ENCODE measurements at regions not wholly inside any gene's neighbourhood (a gene's known extent, or its start where the extent isn't known, plus 50 kb on each side); places are given as distances from the start of the nearest gene placed in this dataset.
"Not testable (repeated sequence)": the region's sequence is repeated elsewhere in the genome, so short reads cannot be mapped to it uniquely, and the experiment has no call there.

DNA sequence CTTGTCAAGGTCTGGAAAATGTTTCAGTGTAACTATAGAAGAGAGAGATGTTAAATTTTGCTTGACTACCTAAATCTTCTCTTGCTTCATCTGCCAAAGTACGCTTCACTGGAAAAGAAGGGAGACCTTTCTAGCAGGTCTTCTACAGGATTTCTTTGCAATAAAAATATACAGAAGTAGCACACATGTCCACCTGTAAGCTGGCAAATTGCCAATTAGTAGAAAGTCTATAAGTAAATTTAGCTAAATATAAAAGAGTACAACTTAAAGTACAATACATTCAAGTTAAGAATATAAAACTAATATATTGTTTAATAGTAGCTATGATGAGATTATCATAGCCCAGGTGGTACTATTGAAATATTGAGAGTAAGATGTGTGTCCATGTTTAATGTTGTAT, 128.5 kb upstream of the EDNRB start:
- peaks cover 0 to 3% (median 0%) of the 10 kb centered on the region in 8 donors for H3K9me3 ChIP-seq
- peaks cover 0 to 2% (median 0%) of the 10 kb centered on the region in 7 donors for H3K27me3 ChIP-seq (replicated peaks in 1 of 7)
- intact Hi-C loops (cut with DNase I; ENCODE audit: low total_unique reads), result no loop called here
- no peak overlapping the region for H3K27ac ChIP-seq
- TF ChIP-seq POLR2A (IDR thresholded peaks at IDR 0.05) (no peak), POLR2AphosphoS5 (IDR thresholded peaks at IDR 0.05) (no peak)
- TF ChIP-seq, protein P1, sequence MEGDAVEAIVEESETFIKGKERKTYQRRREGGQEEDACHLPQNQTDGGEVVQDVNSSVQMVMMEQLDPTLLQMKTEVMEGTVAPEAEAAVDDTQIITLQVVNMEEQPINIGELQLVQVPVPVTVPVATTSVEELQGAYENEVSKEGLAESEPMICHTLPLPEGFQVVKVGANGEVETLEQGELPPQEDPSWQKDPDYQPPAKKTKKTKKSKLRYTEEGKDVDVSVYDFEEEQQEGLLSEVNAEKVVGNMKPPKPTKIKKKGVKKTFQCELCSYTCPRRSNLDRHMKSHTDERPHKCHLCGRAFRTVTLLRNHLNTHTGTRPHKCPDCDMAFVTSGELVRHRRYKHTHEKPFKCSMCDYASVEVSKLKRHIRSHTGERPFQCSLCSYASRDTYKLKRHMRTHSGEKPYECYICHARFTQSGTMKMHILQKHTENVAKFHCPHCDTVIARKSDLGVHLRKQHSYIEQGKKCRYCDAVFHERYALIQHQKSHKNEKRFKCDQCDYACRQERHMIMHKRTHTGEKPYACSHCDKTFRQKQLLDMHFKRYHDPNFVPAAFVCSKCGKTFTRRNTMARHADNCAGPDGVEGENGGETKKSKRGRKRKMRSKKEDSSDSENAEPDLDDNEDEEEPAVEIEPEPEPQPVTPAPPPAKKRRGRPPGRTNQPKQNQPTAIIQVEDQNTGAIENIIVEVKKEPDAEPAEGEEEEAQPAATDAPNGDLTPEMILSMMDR (IDR thresholded peaks at IDR 0.05 in 8 of 11, conservative IDR thresholded peaks at IDR 0.05 in 3 of 11), result no peak
- H3K36me3 ChIP-seq, result no peaks in the 10 kb centered on the region
- no peak overlapping the region for H3K4me3 ChIP-seq
- no peak for DNase-seq
- 76 to 97% (median 95%) methylated on average over 1 of the region's 1 CpG for WGBS, 5 donors
- H3K4me1 ChIP-seq, result peaks cover 0 to 12% (median 5%) of the 10 kb centered on the region in 6 donors

DNA sequence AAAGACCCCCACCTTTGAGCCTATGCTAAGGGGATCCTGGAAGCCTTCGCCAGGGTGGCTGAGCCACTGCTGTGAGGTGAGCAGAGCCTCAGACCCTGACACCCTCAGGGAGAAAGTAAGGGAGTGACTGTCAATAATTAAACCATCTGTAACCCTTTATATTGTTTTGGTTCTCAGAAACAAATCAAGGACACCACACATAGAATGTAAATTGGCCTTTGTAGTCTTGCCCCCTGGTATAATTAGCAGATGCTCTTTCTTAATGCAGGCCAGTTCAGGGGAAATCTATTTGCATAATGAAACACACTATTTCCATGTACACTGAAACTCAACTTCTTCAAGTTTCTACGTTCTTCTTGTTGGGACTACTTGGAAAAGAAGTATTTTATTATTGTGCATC, 127.7 kb upstream of the EDNRB start:
- TF ChIP-seq, protein P1 (IDR thresholded peaks at IDR 0.05 in 8 of 11, conservative IDR thresholded peaks at IDR 0.05 in 3 of 11), result no peak
- TF ChIP-seq POLR2A (IDR thresholded peaks at IDR 0.05), result no peak
- no peak for TF ChIP-seq POLR2AphosphoS5 (IDR thresholded peaks at IDR 0.05)
- Histone ChIP-seq H3K27ac (peak overlapping the region in 1 of 8 donors; percentile 25), H3K9me3 (peaks cover 0 to 3% (median 0%) of the 10 kb centered on the region in 8 donors), H3K36me3 (no peaks in the 10 kb centered on the region), H3K4me3 (no peak overlapping the region), H3K27me3 (replicated peaks in 1 of 7) (peaks cover 0 to 2% (median 0%) of the 10 kb centered on the region in 7 donors), H3K4me1 (peaks cover 0 to 12% (median 5%) of the 10 kb centered on the region in 6 donors)
- 27 to 43% (median 37%) methylated on average over 2 of the region's 2 CpGs for WGBS, 5 donors
- DNase-seq, result no peak
- intact Hi-C loops (cut with DNase I; ENCODE audit: low total_unique reads), result no loop called here

DNA sequence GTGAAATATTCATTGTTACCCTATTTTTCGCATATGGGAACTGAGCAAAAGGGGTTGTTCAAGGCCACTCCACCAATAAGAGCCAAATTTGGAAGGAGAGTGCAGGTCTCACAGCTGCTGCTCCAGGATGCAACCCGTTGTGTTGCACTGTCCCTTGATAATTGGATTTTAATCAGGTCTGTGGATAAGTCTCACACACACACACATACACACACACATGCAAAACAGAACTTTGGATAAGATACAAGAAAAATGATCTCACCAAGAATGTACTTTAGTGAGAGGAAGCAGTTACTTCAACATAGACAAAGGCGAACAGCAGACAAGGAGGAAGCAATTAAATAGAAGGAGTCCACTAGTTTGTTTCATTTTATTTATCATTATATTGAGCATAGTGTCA, 127.3 kb upstream of the EDNRB start:
- DNase-seq, result no peak
- 29 to 47% (median 31%) methylated on average over 3 of the region's 3 CpGs for WGBS, 5 donors
- H3K36me3 ChIP-seq, result no peaks in the 10 kb centered on the region
- no peak overlapping the region for H3K4me3 ChIP-seq
- H3K27me3 ChIP-seq (replicated peaks in 1 of 7), result peaks cover 0 to 2% (median 0%) of the 10 kb centered on the region in 7 donors
- peak overlapping the region in 1 of 8 donors; percentile 25 for H3K27ac ChIP-seq
- intact Hi-C loops (cut with DNase I; ENCODE audit: low total_unique reads), result no loop called here
- H3K4me1 ChIP-seq, result peaks cover 0 to 12% (median 5%) of the 10 kb centered on the region in 6 donors
- TF ChIP-seq POLR2AphosphoS5 (IDR thresholded peaks at IDR 0.05) (no peak), POLR2A (IDR thresholded peaks at IDR 0.05) (no peak)
- TF ChIP-seq, protein P1 (IDR thresholded peaks at IDR 0.05 in 8 of 11, conservative IDR thresholded peaks at IDR 0.05 in 3 of 11), result no peak
- peaks cover 0 to 3% (median 0%) of the 10 kb centered on the region in 8 donors for H3K9me3 ChIP-seq

DNA sequence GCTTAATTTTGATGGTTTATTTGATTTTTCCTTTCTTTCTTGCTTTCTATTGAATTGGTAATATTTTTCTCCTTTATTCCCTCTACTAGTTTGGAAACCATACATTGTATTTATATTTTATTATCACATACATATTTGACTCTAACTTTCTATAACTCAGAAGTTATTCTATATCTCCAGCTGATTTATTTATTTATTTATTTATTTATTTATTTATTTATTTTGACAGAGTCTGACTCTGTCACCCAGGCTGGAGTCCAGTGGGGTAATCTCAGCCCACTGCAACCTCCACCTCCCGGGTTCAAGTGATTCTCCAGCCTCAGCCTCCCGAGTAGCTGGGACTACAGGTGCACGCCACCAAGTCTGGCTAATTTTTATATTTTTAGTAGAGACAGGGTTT, 122.7 kb upstream of the EDNRB start:
- WGBS, 5 donors, result 93 to 99% (median 95%) methylated on average over 3 of the region's 3 CpGs
- intact Hi-C loops (cut with DNase I; ENCODE audit: low total_unique reads); H3K36me3 ChIP-seq; H3K4me1 ChIP-seq; H3K4me3 ChIP-seq; H3K27ac ChIP-seq; H3K9me3 ChIP-seq; DNase-seq; H3K27me3 ChIP-seq (replicated peaks in 1 of 7): not testable (repeated sequence)
